WERI-Rb-1 (cell line): ENCODE measurements at regions not wholly inside any gene's neighbourhood (a gene's known extent, or its start where the extent isn't known, plus 50 kb on each side); places are given as distances from the start of the nearest gene placed in this dataset.

ENCODE experiments used
- DNase-seq: peaks from one replicate; pipeline ENCODE4 v3.0.0-alpha.2; 2020
- H3K27ac ChIP-seq: fragments of 250-450 bp; sonication (Bioruptor Pico); 2 replicates; pipeline ENCODE4 v1.5.1; 2020; ENCODE audit warnings: mild to moderate bottlenecking, moderate library complexity
- H3K27me3 ChIP-seq: fragments of 250-450 bp; sonication (Bioruptor Pico); 2 replicates; pipeline ENCODE4 v1.5.1; 2021; ENCODE audit warnings: mild to moderate bottlenecking, low read depth, moderate library complexity; ENCODE audit not compliant: insufficient read depth, severe bottlenecking
- H3K36me3 ChIP-seq: fragments of 250-450 bp; sonication (Bioruptor Pico); 2 replicates; pipeline ENCODE4 v1.5.1; 2020; ENCODE audit warnings: mild to moderate bottlenecking, moderate library complexity
- H3K4me3 ChIP-seq: 2 replicates; pipeline ENCODE4 v1.5.1; 2011; ENCODE audit warnings: low read depth, mild to moderate bottlenecking, control low read depth, low read length
- H3K9me3 ChIP-seq: fragments of 250-450 bp; sonication (Bioruptor Pico); 2 replicates; pipeline ENCODE4 v1.5.1; 2021; ENCODE audit warnings: mild to moderate bottlenecking, moderate library complexity; ENCODE audit not compliant: severe bottlenecking
- TF ChIP-seq, protein P1 (sequence below): IDR thresholded peaks from 2 replicates; pipeline ENCODE4 v1.5.1; 2011; ENCODE audit warnings: low read depth, mild to moderate bottlenecking, control low read depth, inconsistent platforms, low read length

DNA sequence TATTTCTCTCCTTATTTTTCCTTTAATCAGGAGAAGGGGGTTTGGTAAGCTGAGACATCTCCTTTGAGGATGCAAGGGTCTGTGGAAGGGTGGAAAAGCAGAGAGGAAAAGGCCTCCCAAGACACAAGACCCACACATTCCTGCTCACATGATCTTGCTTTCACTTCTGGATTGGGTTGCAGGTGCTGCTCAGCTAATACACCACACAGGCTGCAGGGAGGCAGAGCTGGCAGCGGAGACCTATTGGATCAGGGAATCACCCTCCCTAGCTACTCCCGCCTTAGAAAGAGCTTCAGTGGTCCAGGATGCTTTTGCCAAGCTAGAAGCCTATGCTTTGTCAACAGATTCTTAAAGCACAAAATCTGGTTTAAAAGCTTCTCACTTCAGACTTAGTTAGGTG is 87.6 kb upstream of the IL33 start:
- Histone ChIP-seq H3K9me3 (no peaks in the 10 kb centered on the region), H3K27ac (no peak overlapping the region), H3K36me3 (no peaks in the 10 kb centered on the region), H3K4me3 (no peak overlapping the region), H3K27me3 (peaks cover 5% of the 10 kb centered on the region)
- DNase-seq: no peak
- TF ChIP-seq, protein P1, sequence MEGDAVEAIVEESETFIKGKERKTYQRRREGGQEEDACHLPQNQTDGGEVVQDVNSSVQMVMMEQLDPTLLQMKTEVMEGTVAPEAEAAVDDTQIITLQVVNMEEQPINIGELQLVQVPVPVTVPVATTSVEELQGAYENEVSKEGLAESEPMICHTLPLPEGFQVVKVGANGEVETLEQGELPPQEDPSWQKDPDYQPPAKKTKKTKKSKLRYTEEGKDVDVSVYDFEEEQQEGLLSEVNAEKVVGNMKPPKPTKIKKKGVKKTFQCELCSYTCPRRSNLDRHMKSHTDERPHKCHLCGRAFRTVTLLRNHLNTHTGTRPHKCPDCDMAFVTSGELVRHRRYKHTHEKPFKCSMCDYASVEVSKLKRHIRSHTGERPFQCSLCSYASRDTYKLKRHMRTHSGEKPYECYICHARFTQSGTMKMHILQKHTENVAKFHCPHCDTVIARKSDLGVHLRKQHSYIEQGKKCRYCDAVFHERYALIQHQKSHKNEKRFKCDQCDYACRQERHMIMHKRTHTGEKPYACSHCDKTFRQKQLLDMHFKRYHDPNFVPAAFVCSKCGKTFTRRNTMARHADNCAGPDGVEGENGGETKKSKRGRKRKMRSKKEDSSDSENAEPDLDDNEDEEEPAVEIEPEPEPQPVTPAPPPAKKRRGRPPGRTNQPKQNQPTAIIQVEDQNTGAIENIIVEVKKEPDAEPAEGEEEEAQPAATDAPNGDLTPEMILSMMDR: no peak

DNA sequence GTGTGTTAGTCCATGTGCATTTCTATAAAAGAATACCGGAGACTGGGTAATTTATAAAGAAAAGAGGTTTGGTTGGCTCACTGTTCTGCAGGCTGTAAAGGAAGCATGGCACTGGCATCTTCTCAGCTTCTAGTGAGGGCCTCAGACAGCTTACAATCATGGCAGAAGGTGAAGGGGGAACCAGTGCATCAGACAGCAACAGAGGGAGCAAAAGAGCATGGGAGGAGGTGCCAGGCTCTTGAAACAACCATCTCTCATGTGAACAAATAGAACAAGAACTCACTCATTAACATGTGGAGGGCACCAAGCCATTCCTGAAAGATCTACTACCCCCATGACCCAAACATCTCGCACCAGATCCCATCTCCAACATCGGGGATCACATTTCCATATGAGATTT is 89.2 kb upstream of the IL33 start:
- Histone ChIP-seq H3K36me3 (no peaks in the 10 kb centered on the region), H3K27ac (no peak overlapping the region), H3K27me3 (no peaks in the 10 kb centered on the region), H3K9me3 (no peaks in the 10 kb centered on the region), H3K4me3 (no peak overlapping the region)
- DNase-seq: no peak
- TF ChIP-seq, protein P1: no peak

- Histone ChIP-seq H3K36me3 (no peaks in the 10 kb centered on the region), H3K9me3 (no peaks in the 10 kb centered on the region), H3K27ac (no peak overlapping the region), H3K27me3 (no peaks in the 10 kb centered on the region), H3K4me3 (no peak overlapping the region)
- TF ChIP-seq, protein P1: no peak
- DNase-seq: no peak
Observed at GRCh38 chr9:6123416-6123815, 92.2 kb upstream of the IL33 start.

DNA sequence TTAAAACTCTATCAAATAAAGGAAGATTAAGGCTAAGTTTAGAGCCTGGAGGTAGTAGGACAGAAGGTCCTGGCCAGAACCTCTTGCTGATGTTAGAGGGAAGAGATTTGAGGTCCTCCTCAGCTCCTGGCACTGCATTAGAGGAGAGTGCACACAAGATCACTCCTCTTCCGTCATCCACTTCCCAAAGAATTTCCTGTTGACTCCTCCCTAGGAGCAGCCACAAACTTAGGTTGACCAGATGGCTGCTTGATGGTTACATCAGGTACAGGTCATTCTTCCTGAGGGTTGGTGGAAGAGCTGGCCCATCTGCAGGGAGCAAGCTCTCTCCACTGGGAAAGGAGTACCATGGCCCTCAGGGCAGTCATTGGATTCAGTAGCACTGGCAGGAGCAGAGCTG is 93.9 kb upstream of the IL33 start:
- Histone ChIP-seq H3K36me3 (no peaks in the 10 kb centered on the region), H3K27ac (no peak overlapping the region), H3K4me3 (no peak overlapping the region), H3K27me3 (no peaks in the 10 kb centered on the region), H3K9me3 (no peaks in the 10 kb centered on the region)
- TF ChIP-seq, protein P1: no peak
- no peak for DNase-seq

- H3K27ac ChIP-seq: no peak overlapping the region
- no peak overlapping the region for H3K4me3 ChIP-seq
- no peaks in the 10 kb centered on the region for H3K9me3 ChIP-seq
- H3K27me3 ChIP-seq: no peaks in the 10 kb centered on the region
- no peaks in the 10 kb centered on the region for H3K36me3 ChIP-seq
- DNase-seq: no peak
- TF ChIP-seq, protein P1: no peak
Observed at GRCh38 chr9:6114424-6114823, 99.0 kb upstream of the RANBP6 start.

GRCh38 chr9:6113819-6114218 is 98.4 kb upstream of the RANBP6 start:
- Histone ChIP-seq H3K27me3 (no peaks in the 10 kb centered on the region), H3K9me3 (no peaks in the 10 kb centered on the region), H3K27ac (no peak overlapping the region), H3K4me3 (no peak overlapping the region), H3K36me3 (no peaks in the 10 kb centered on the region)
- TF ChIP-seq, protein P1: no peak
- DNase-seq: no peak
